K562 (cell line): ENCODE measurements at regions not wholly inside any gene's neighbourhood (a gene's known extent, or its start where the extent isn't known, plus 50 kb on each side); places are given as distances from the start of the nearest gene placed in this dataset.

Experiments used
- ATAC-seq: fragments of 200-7000 bp; cut with Tn5 transposase; 3 replicates; pipeline ENCODE4 v1.9.1; 2020; ENCODE audit warnings: moderate library complexity
- BruUV-seq: library from RNA; stranded (reverse); fragments of 400-500 nt; replicated peaks from 2 replicates; lab custom pipeline; 2021; lab: Mats Ljungman, UMichigan
- CTCF ChIA-PET: fragments of 300-600 bp; formaldehyde crosslinking; extraction: SDS; loops from one replicate; lab custom pipeline; 2021; ENCODE audit warnings: low intra/inter-chr PET ratio; lab: Yijun Ruan, JAX
- POLR2A ChIA-PET: fragments of 300-600, 350-650 bp; sonication (Branson Sonifier 250); formaldehyde crosslinking; extraction: SDS; loops from one replicate; lab custom pipeline; 2021; ENCODE audit warnings: antibody characterized with exemption, inconsistent platforms; lab: Yijun Ruan, JAX
- DNase-seq, 4 experiments: peaks; one replicate each; pipeline versions ENCODE4 v3.0.0 to v3.0.0-alpha.2; 2011 to 2018; ENCODE audit warnings: low spot score in 3 of 4, mixed read lengths in 3 of 4; ENCODE audit errors: extremely low read depth in 1 of 4
- FAIRE-seq: peaks from 2 replicates; lab custom pipeline; 2011; peaks lifted over from hg19 to GRCh38; lab: Jason Lieb, UNC
- H2AFZ ChIP-seq: 2 replicates; pipeline ENCODE4 v1.6.0; 2011; ENCODE audit warnings: low read depth, low read length, control low read depth, inconsistent platforms
- H3K27ac ChIP-seq: fragments of 200-600 bp; 3 replicates; pipeline ENCODE4 v1.8.0; 2011; ENCODE audit warnings: low read depth, mild to moderate bottlenecking, control low read depth, inconsistent platforms, low read length, moderate library complexity, mixed read lengths; ENCODE audit errors: extremely low read depth
- H3K27me3 ChIP-seq, 2 experiments: fragments of 300-600 bp in 1 of 2; 2 replicates in 1 of 2; 3 replicates in 1 of 2; pipeline versions ENCODE4 v1.6.0 to v1.8.0; 2011; ENCODE audit warnings: inconsistent platforms in 2 of 2, low read length in 2 of 2, mild to moderate bottlenecking in 1 of 2, mixed read lengths in 1 of 2, moderate library complexity in 1 of 2; ENCODE audit not compliant: control insufficient read depth in 2 of 2, insufficient read depth in 2 of 2
- H3K36me3 ChIP-seq: fragments of 300-600 bp; 3 replicates; pipeline ENCODE4 v1.8.0; 2011; ENCODE audit warnings: mild to moderate bottlenecking, low read length, inconsistent platforms; ENCODE audit not compliant: control insufficient read depth, insufficient read depth
- H3K4me1 ChIP-seq, 2 experiments: fragments of 200-600 bp in 1 of 2; replicated peaks in 1 of 2; 2 replicates in 1 of 2; 3 replicates in 1 of 2; pipeline versions ENCODE4 v1.5.1 to v1.8.0; 2011; ENCODE audit warnings: inconsistent platforms in 2 of 2, low read length in 2 of 2, mild to moderate bottlenecking in 1 of 2, mixed read lengths in 1 of 2, moderate library complexity in 1 of 2; ENCODE audit not compliant: control insufficient read depth in 2 of 2, insufficient read depth in 2 of 2
- H3K4me2 ChIP-seq: 2 replicates; pipeline ENCODE4 v1.6.1; 2011; ENCODE audit warnings: low read length, control low read depth, inconsistent platforms, mixed read lengths; ENCODE audit not compliant: insufficient read depth
- H3K4me3 ChIP-seq: fragments of 200-600 bp; sonication (generic), shearing (Covaris generic); 2 replicates; pipeline ENCODE4 v1.5.1; 2016; ENCODE audit warnings: control low read depth, inconsistent platforms
- H3K79me2 ChIP-seq: fragments of 200-600 bp; 3 replicates; pipeline ENCODE4 v1.8.0; 2011; ENCODE audit warnings: low read length, inconsistent platforms; ENCODE audit not compliant: control insufficient read depth, insufficient read depth
- H3K9ac ChIP-seq, 2 experiments: 2 replicates each; pipeline versions ENCODE4 v1.6.0 to v1.6.1; 2011; ENCODE audit warnings: low read depth in 2 of 2, low read length in 2 of 2, control low read depth in 1 of 2, inconsistent platforms in 1 of 2, mild to moderate bottlenecking in 1 of 2, mixed read lengths in 1 of 2; ENCODE audit not compliant: insufficient read depth in 1 of 2
- H3K9me1 ChIP-seq: one replicate; pipeline ENCODE4 v1.6.0; 2011; ENCODE audit warnings: inconsistent platforms, mild to moderate bottlenecking, low read length, moderate library complexity; ENCODE audit not compliant: control insufficient read depth, insufficient read depth
- H3K9me3 ChIP-seq: replicated peaks from 2 replicates; pipeline ENCODE4 v1.5.1; 2011; ENCODE audit warnings: low read depth, low read length, inconsistent platforms; ENCODE audit not compliant: control insufficient read depth, insufficient read depth
- H4K20me1 ChIP-seq: replicated peaks from 2 replicates; pipeline ENCODE4 v1.6.1; 2011; ENCODE audit warnings: low read length, inconsistent platforms, mixed read lengths; ENCODE audit not compliant: control insufficient read depth, insufficient read depth
- CHD1 ChIP-seq: fragments of 200-600 bp; sonication (generic); IDR thresholded peaks from one replicate; pipeline ENCODE4 v1.6.1; 2012; ENCODE audit warnings: mild to moderate bottlenecking, moderate library complexity, low read length, inconsistent platforms
- CREBBP ChIP-seq: IDR thresholded peaks from one replicate; pipeline ENCODE4 v1.6.1; 2012; ENCODE audit warnings: low read depth, mild to moderate bottlenecking, control low read depth, inconsistent platforms, low read length
- HCFC1 ChIP-seq: IDR thresholded peaks from 2 replicates; pipeline ENCODE4 v1.6.1; 2012; ENCODE audit warnings: low read depth, low read length, improper control_type of control experiment
- HDAC2 ChIP-seq: fragments of 450-650 bp; IDR thresholded peaks from 2 replicates; pipeline ENCODE4 v1.6.1; 2016; ENCODE audit warnings: mild to moderate bottlenecking
- NR2C1 ChIP-seq, 2 experiments: fragments of 450-650 bp; IDR thresholded peaks; 2 replicates each; pipeline ENCODE4 v1.6.1; 2017; ENCODE audit warnings: mild to moderate bottlenecking in 2 of 2, antibody characterized with exemption in 1 of 2, inconsistent platforms in 1 of 2, missing compliant biosample characterization in 1 of 2, missing genetic modification characterization in 1 of 2
- NR3C1 ChIP-seq: sonication (generic); formaldehyde crosslinking; IDR thresholded peaks from 2 replicates; pipeline ENCODE4 v1.8.1; 2022; ENCODE audit warnings: missing genetic modification reagents
- PCBP1 ChIP-seq: fragments of 200-400 bp; formaldehyde crosslinking; IDR thresholded peaks from 2 replicates; pipeline ENCODE4 v1.6.1; 2018; ENCODE audit warnings: mild to moderate bottlenecking, low read depth, low read length; ENCODE audit not compliant: poor library complexity, severe bottlenecking
- POLR2A ChIP-seq: fragments of 450-650 bp; conservative IDR thresholded peaks from 2 replicates; pipeline ENCODE4 v1.6.1; 2016
- POLR2B ChIP-seq: fragments of 450-650 bp; IDR thresholded peaks from 2 replicates; pipeline ENCODE4 v1.6.1; 2018; ENCODE audit warnings: low read depth; ENCODE audit not compliant: partially characterized antibody
- POLR2G ChIP-seq: fragments of 200-400 bp; formaldehyde crosslinking; IDR thresholded peaks from 2 replicates; pipeline ENCODE4 v1.6.1; 2017; ENCODE audit warnings: low read depth, mild to moderate bottlenecking, antibody characterized with exemption, low read length, moderate library complexity
- RBFOX2 ChIP-seq: fragments of 200-400 bp; formaldehyde crosslinking; IDR thresholded peaks from 2 replicates; pipeline ENCODE4 v1.6.1; 2017; ENCODE audit warnings: low read depth, mild to moderate bottlenecking, low read length, moderate library complexity
- RBM34 ChIP-seq: fragments of 200-400 bp; formaldehyde crosslinking; IDR thresholded peaks from 2 replicates; pipeline ENCODE4 v1.6.1; 2018; ENCODE audit warnings: low read length, borderline replicate concordance; ENCODE audit not compliant: insufficient read depth
- TEAD2 ChIP-seq: fragments of 450-650 bp; IDR thresholded peaks from 2 replicates; pipeline ENCODE4 v1.6.1; 2016; ENCODE audit warnings: missing genetic modification characterization, control low read depth, missing compliant biosample characterization
- ZNF445 ChIP-seq: fragments of 250-450 bp; sonication (Bioruptor Pico); IDR thresholded peaks from 2 replicates; pipeline ENCODE4 v1.4.0; 2020; ENCODE audit warnings: low read depth, mild to moderate bottlenecking, moderate library complexity
- ZNF696 ChIP-seq: fragments of 250-450 bp; sonication (Bioruptor Pico); conservative IDR thresholded peaks from 2 replicates; pipeline ENCODE4 v1.4.0; 2020; ENCODE audit warnings: mild to moderate bottlenecking, moderate library complexity
- WGBS: fragments of 100-300 bp; shearing (Covaris generic); methylation state at CpG from one replicate; pipeline ENCODE4 v1.1.6; 2016; ENCODE audit warnings: low coverage, mixed read lengths; ENCODE audit not compliant: insufficient coverage; ENCODE audit errors: missing lambda C conversion rate; 5-methylcytosine and 5-hydroxymethylcytosine counted together
- in situ Hi-C: fragments of 300-500 bp; cut with MboI; formaldehyde crosslinking; loops from 4 replicates; pipeline ENCODE4 v1.15.0; 2018; ENCODE audit warnings: inconsistent platforms, mixed read lengths
- intact Hi-C: fragments of 100-400 bp; cut with micrococcal nuclease; formaldehyde crosslinking; loops from 2 replicates; pipeline ENCODE4 v1.14.2; 2022
- TF ChIP-seq, protein P1 (sequence below): fragments of 250-450 bp; sonication (Bioruptor Pico); IDR thresholded peaks from 2 replicates; pipeline ENCODE4 v1.8.0; 2022; ENCODE audit warnings: moderate library complexity, mild to moderate bottlenecking, inconsistent platforms

DNA sequence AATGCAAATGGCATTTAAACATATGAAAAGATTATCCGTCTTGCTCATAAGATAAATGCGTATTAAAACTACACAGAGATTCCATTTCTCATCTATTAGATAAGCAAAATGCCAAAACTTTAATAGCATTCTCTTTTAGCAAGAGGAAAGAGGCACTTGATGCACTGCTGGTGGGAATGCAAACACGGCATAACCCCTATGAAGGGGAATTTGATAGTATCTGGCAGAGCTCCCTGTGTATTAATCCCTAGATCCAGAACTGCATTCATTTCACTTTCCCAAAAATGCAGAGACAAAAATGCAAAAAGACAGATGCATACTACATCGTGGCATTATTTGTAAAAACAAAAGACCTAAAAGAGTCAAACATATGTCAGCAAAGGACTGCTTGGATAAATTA, 193.6 kb upstream of the STARD13 start:
- Histone ChIP-seq H3K27me3 (no peaks in the 10 kb centered on the region), H2AFZ (no peak overlapping the region), H3K9ac (no peak overlapping the region), H3K27ac (no peak overlapping the region), H3K79me2 (no peaks in the 10 kb centered on the region), H3K36me3 (no peaks in the 10 kb centered on the region), H3K4me1 (no peaks in the 10 kb centered on the region), H3K9me1 (no peaks in the 10 kb centered on the region), H3K4me2 (no peak overlapping the region), H3K9me3 (no peaks in the 10 kb centered on the region), H4K20me1 (no peaks in the 10 kb centered on the region), H3K4me3 (no peak overlapping the region)
- no TSS peak for BruUV-seq
- DNase-seq = no peak
- CTCF ChIA-PET = no interaction called here
- POLR2A ChIA-PET = no interaction called here
- TF ChIP-seq PCBP1 (no peak), POLR2B (no peak), CHD1 (no peak), ZNF696 (CRISPR knock-in tag) (no peak), RBM34 (no peak), ZNF445 (CRISPR knock-in tag) (no peak), NR2C1 (IDR thresholded peaks at IDR 0.05) (no peak), NR2C1 (tag; IDR thresholded peaks at IDR 0.05) (no peak), POLR2A (no peak), HDAC2 (no peak), POLR2G (no peak), HCFC1 (no peak), TEAD2 (tag) (no peak), NR3C1 (CRISPR knock-in tag) (no peak), RBFOX2 (no peak), CREBBP (no peak)
- TF ChIP-seq, protein P1, sequence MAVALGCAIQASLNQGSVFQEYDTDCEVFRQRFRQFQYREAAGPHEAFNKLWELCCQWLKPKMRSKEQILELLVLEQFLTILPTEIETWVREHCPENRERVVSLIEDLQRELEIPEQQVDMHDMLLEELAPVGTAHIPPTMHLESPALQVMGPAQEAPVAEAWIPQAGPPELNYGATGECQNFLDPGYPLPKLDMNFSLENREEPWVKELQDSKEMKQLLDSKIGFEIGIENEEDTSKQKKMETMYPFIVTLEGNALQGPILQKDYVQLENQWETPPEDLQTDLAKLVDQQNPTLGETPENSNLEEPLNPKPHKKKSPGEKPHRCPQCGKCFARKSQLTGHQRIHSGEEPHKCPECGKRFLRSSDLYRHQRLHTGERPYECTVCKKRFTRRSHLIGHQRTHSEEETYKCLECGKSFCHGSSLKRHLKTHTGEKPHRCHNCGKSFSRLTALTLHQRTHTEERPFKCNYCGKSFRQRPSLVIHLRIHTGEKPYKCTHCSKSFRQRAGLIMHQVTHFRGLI (CRISPR knock-in tag) = no peak
- 3% methylated on average over 4 of the region's 4 CpGs for WGBS
- ATAC-seq = no peak
- no peak for FAIRE-seq
- intact Hi-C loops (no loop called here), in situ Hi-C loops (no loop called here)
